HepG2 (cell line): ENCODE measurements at regions not wholly inside any gene's neighbourhood (a gene's known extent, or its start where the extent isn't known, plus 50 kb on each side); places are given as distances from the start of the nearest gene placed in this dataset.

Source experiments
- ATF1 ChIP-seq: IDR thresholded peaks from 2 replicates; pipeline ENCODE4 v1.6.1; 2016; ENCODE audit warnings: mild to moderate bottlenecking, control low read depth
- BCL3 ChIP-seq: sonication (generic); formaldehyde crosslinking; IDR thresholded peaks from 2 replicates; pipeline ENCODE4 v1.5.1; 2020; ENCODE audit warnings: mild to moderate bottlenecking, missing genetic modification reagents, moderate library complexity
- DMTF1 ChIP-seq: sonication (generic); formaldehyde crosslinking; IDR thresholded peaks from 2 replicates; pipeline ENCODE4 v1.4.0; 2020; ENCODE audit warnings: mild to moderate bottlenecking, missing genetic modification reagents
- GATAD1 ChIP-seq: IDR thresholded peaks from 2 replicates; pipeline ENCODE4 v1.6.1; 2016; ENCODE audit warnings: missing genetic modification reagents, missing compliant biosample characterization
- GZF1 ChIP-seq: sonication (generic); formaldehyde crosslinking; IDR thresholded peaks from 2 replicates; pipeline ENCODE4 v1.5.1; 2020; ENCODE audit warnings: mild to moderate bottlenecking, missing genetic modification reagents
- NR2F1 ChIP-seq, 2 experiments: fragments of 450-650 bp in 1 of 2; formaldehyde crosslinking in 1 of 2; IDR thresholded peaks; 2 replicates each; pipeline versions ENCODE4 v1.5.0 to v1.6.1; 2016 to 2020; ENCODE audit warnings: mild to moderate bottlenecking in 1 of 2, missing compliant biosample characterization in 1 of 2, missing genetic modification reagents in 1 of 2, moderate library complexity in 1 of 2
- NR2F6 ChIP-seq, 2 experiments: IDR thresholded peaks; 2 replicates each; pipeline ENCODE4 v1.6.1; 2016; ENCODE audit warnings: antibody characterized with exemption in 1 of 2, mild to moderate bottlenecking in 1 of 2
- SUZ12 ChIP-seq: fragments of 150-350 bp; IDR thresholded peaks from 2 replicates; pipeline ENCODE4 v1.6.1; 2014; ENCODE audit warnings: low read depth, low read length
- TFE3 ChIP-seq: IDR thresholded peaks from 2 replicates; pipeline ENCODE4 v1.6.1; 2016
- ZFP41 ChIP-seq: sonication (generic); formaldehyde crosslinking; IDR thresholded peaks from 2 replicates; pipeline ENCODE4 v1.4.0; 2020; ENCODE audit warnings: mild to moderate bottlenecking, missing genetic modification reagents, borderline replicate concordance
- ZNF17 ChIP-seq: sonication (generic); formaldehyde crosslinking; IDR thresholded peaks from 2 replicates; pipeline ENCODE4 v1.5.0; 2020; ENCODE audit warnings: mild to moderate bottlenecking, missing genetic modification reagents
- ZNF263 ChIP-seq: sonication (generic); formaldehyde crosslinking; IDR thresholded peaks from 2 replicates; pipeline ENCODE4 v1.4.0; 2020; ENCODE audit warnings: missing genetic modification reagents
- ZNF30 ChIP-seq: sonication (generic); formaldehyde crosslinking; IDR thresholded peaks from 2 replicates; pipeline ENCODE4 v1.5.0; 2020; ENCODE audit warnings: mild to moderate bottlenecking, missing genetic modification reagents
- ZNF326 ChIP-seq: sonication (generic); formaldehyde crosslinking; IDR thresholded peaks from 2 replicates; pipeline ENCODE4 v1.4.0; 2020; ENCODE audit warnings: missing genetic modification reagents, borderline replicate concordance
- ZNF44 ChIP-seq: sonication (generic); formaldehyde crosslinking; IDR thresholded peaks from 2 replicates; pipeline ENCODE4 v1.5.1; 2020; ENCODE audit warnings: mild to moderate bottlenecking, missing genetic modification reagents
- ZNF609 ChIP-seq: sonication (generic); formaldehyde crosslinking; IDR thresholded peaks from 2 replicates; pipeline ENCODE4 v1.4.0; 2020; ENCODE audit warnings: mild to moderate bottlenecking, missing genetic modification reagents, borderline replicate concordance
- ZNF747 ChIP-seq: sonication (generic); formaldehyde crosslinking; IDR thresholded peaks from 2 replicates; pipeline ENCODE4 v1.8.1; 2023; ENCODE audit warnings: missing genetic modification reagents, mild to moderate bottlenecking, borderline replicate concordance
- ZNF773 ChIP-seq: sonication (generic); formaldehyde crosslinking; IDR thresholded peaks from 2 replicates; pipeline ENCODE4 v1.4.0; 2020; ENCODE audit warnings: missing genetic modification reagents, borderline replicate concordance
- ZSCAN20 ChIP-seq: sonication (generic); formaldehyde crosslinking; IDR thresholded peaks from 2 replicates; pipeline ENCODE4 v1.4.0; 2020; ENCODE audit warnings: missing genetic modification reagents, mild to moderate bottlenecking, borderline replicate concordance

GRCh38 chr4:188534917-188535316, 395.7 kb downstream of the TRIML1 start (continued):
- TF ChIP-seq ZNF609 (CRISPR knock-in tag) (peak; percentile 57; the same call in 1 of the 2 replicates), TFE3 (CRISPR knock-in tag) (0 out of 2 replicates have a peak, but pooled peaks have one; percentile 17), NR2F6 (IDR thresholded peaks at IDR 0.05) (peak; percentile 39; the same call in 1 of the 2 replicates), NR2F6 (CRISPR knock-in tag; IDR thresholded peaks at IDR 0.05) (peak; percentile 78; the same call in 1 of the 2 replicates), GZF1 (CRISPR knock-in tag) (no peak), ZNF263 (CRISPR knock-in tag) (no peak), NR2F1 (CRISPR knock-in tag; IDR thresholded peaks at IDR 0.05) (no peak), BCL3 (no peak), ZNF326 (CRISPR knock-in tag) (no peak), SUZ12 (no peak), ZNF747 (CRISPR knock-in tag) (no peak), ATF1 (CRISPR knock-in tag) (peak; percentile 69; the same call in 1 of the 2 replicates), ZSCAN20 (no peak), GATAD1 (CRISPR knock-in tag) (no peak), ZFP41 (CRISPR knock-in tag) (no peak), ZNF17 (no peak), DMTF1 (no peak), ZNF773 (CRISPR knock-in tag) (no peak), ZNF30 (CRISPR knock-in tag) (no peak), ZNF44 (CRISPR knock-in tag) (no peak)
